K562 (cell line): ENCODE measurements at regions not wholly inside any gene's neighbourhood (a gene's known extent, or its start where the extent isn't known, plus 50 kb on each side); places are given as distances from the start of the nearest gene placed in this dataset.

ENCODE experiments used
- ATAC-seq: fragments of 200-7000 bp; cut with Tn5 transposase; 3 replicates; pipeline ENCODE4 v1.9.1; 2020; ENCODE audit warnings: moderate library complexity
- BruUV-seq: library from RNA; stranded (reverse); fragments of 400-500 nt; replicated peaks from 2 replicates; lab custom pipeline; 2021; lab: Mats Ljungman, UMichigan
- CTCF ChIA-PET: fragments of 300-600 bp; formaldehyde crosslinking; extraction: SDS; loops from one replicate; lab custom pipeline; 2021; ENCODE audit warnings: low intra/inter-chr PET ratio; lab: Yijun Ruan, JAX
- POLR2A ChIA-PET: fragments of 300-600, 350-650 bp; sonication (Branson Sonifier 250); formaldehyde crosslinking; extraction: SDS; loops from one replicate; lab custom pipeline; 2021; ENCODE audit warnings: antibody characterized with exemption, inconsistent platforms; lab: Yijun Ruan, JAX
- DNase-seq, 4 experiments: peaks; one replicate each; pipeline versions ENCODE4 v3.0.0 to v3.0.0-alpha.2; 2011 to 2018; ENCODE audit warnings: low spot score in 3 of 4, mixed read lengths in 3 of 4; ENCODE audit errors: extremely low read depth in 1 of 4
- FAIRE-seq: peaks from 2 replicates; lab custom pipeline; 2011; peaks lifted over from hg19 to GRCh38; lab: Jason Lieb, UNC
- H2AFZ ChIP-seq: 2 replicates; pipeline ENCODE4 v1.6.0; 2011; ENCODE audit warnings: low read depth, low read length, control low read depth, inconsistent platforms
- H3K27ac ChIP-seq: fragments of 200-600 bp; 3 replicates; pipeline ENCODE4 v1.8.0; 2011; ENCODE audit warnings: low read depth, mild to moderate bottlenecking, control low read depth, inconsistent platforms, low read length, moderate library complexity, mixed read lengths; ENCODE audit errors: extremely low read depth
- H3K27me3 ChIP-seq, 2 experiments: fragments of 300-600 bp in 1 of 2; 2 replicates in 1 of 2; 3 replicates in 1 of 2; pipeline versions ENCODE4 v1.6.0 to v1.8.0; 2011; ENCODE audit warnings: inconsistent platforms in 2 of 2, low read length in 2 of 2, mild to moderate bottlenecking in 1 of 2, mixed read lengths in 1 of 2, moderate library complexity in 1 of 2; ENCODE audit not compliant: control insufficient read depth in 2 of 2, insufficient read depth in 2 of 2
- H3K36me3 ChIP-seq: fragments of 300-600 bp; 3 replicates; pipeline ENCODE4 v1.8.0; 2011; ENCODE audit warnings: mild to moderate bottlenecking, low read length, inconsistent platforms; ENCODE audit not compliant: control insufficient read depth, insufficient read depth
- H3K4me1 ChIP-seq, 2 experiments: fragments of 200-600 bp in 1 of 2; replicated peaks in 1 of 2; 2 replicates in 1 of 2; 3 replicates in 1 of 2; pipeline versions ENCODE4 v1.5.1 to v1.8.0; 2011; ENCODE audit warnings: inconsistent platforms in 2 of 2, low read length in 2 of 2, mild to moderate bottlenecking in 1 of 2, mixed read lengths in 1 of 2, moderate library complexity in 1 of 2; ENCODE audit not compliant: control insufficient read depth in 2 of 2, insufficient read depth in 2 of 2
- H3K4me2 ChIP-seq: 2 replicates; pipeline ENCODE4 v1.6.1; 2011; ENCODE audit warnings: low read length, control low read depth, inconsistent platforms, mixed read lengths; ENCODE audit not compliant: insufficient read depth
- H3K4me3 ChIP-seq: fragments of 200-600 bp; sonication (generic), shearing (Covaris generic); 2 replicates; pipeline ENCODE4 v1.5.1; 2016; ENCODE audit warnings: control low read depth, inconsistent platforms
- H3K79me2 ChIP-seq: fragments of 200-600 bp; 3 replicates; pipeline ENCODE4 v1.8.0; 2011; ENCODE audit warnings: low read length, inconsistent platforms; ENCODE audit not compliant: control insufficient read depth, insufficient read depth
- H3K9ac ChIP-seq, 2 experiments: 2 replicates each; pipeline versions ENCODE4 v1.6.0 to v1.6.1; 2011; ENCODE audit warnings: low read depth in 2 of 2, low read length in 2 of 2, control low read depth in 1 of 2, inconsistent platforms in 1 of 2, mild to moderate bottlenecking in 1 of 2, mixed read lengths in 1 of 2; ENCODE audit not compliant: insufficient read depth in 1 of 2
- H3K9me1 ChIP-seq: one replicate; pipeline ENCODE4 v1.6.0; 2011; ENCODE audit warnings: inconsistent platforms, mild to moderate bottlenecking, low read length, moderate library complexity; ENCODE audit not compliant: control insufficient read depth, insufficient read depth
- H3K9me3 ChIP-seq: replicated peaks from 2 replicates; pipeline ENCODE4 v1.5.1; 2011; ENCODE audit warnings: low read depth, low read length, inconsistent platforms; ENCODE audit not compliant: control insufficient read depth, insufficient read depth
- H4K20me1 ChIP-seq: replicated peaks from 2 replicates; pipeline ENCODE4 v1.6.1; 2011; ENCODE audit warnings: low read length, inconsistent platforms, mixed read lengths; ENCODE audit not compliant: control insufficient read depth, insufficient read depth
- CCNT2 ChIP-seq: IDR thresholded peaks from 2 replicates; pipeline ENCODE4 v1.6.1; 2011; ENCODE audit warnings: borderline replicate concordance, low read depth, mild to moderate bottlenecking, moderate library complexity, mixed read lengths, low read length; ENCODE audit not compliant: insufficient read length; ENCODE audit errors: extremely low read depth
- CEBPG ChIP-seq, 3 experiments: fragments of 200-800 bp in 1 of 3; sonication (Bioruptor generic) in 1 of 3; sonication (generic) in 1 of 3; formaldehyde crosslinking in 1 of 3; IDR thresholded peaks in 2 of 3; conservative IDR thresholded peaks in 1 of 3; 2 replicates each; pipeline versions ENCODE4 v1.6.1 to v1.8.0; 2016 to 2022; ENCODE audit warnings: missing compliant biosample characterization in 2 of 3, missing genetic modification characterization in 2 of 3, mild to moderate bottlenecking in 1 of 3, missing genetic modification reagents in 1 of 3
- GTF2B ChIP-seq: IDR thresholded peaks from 2 replicates; pipeline ENCODE4 v1.6.1; 2011; ENCODE audit not compliant: insufficient read length; ENCODE audit errors: extremely low read depth
- MEF2A ChIP-seq: IDR thresholded peaks from 2 replicates; pipeline ENCODE4 v1.6.1; 2011; ENCODE audit warnings: low read depth, mild to moderate bottlenecking, low read length, moderate library complexity; ENCODE audit not compliant: control insufficient read depth
- MLLT1 ChIP-seq, 2 experiments: fragments of 450-650 bp; IDR thresholded peaks; 2 replicates each; pipeline ENCODE4 v1.6.1; 2016
- NR2F6 ChIP-seq: fragments of 450-650 bp; formaldehyde crosslinking; IDR thresholded peaks from 2 replicates; pipeline ENCODE4 v1.4.0; 2020; ENCODE audit warnings: mild to moderate bottlenecking
- RBM22 ChIP-seq: fragments of 200-400 bp; formaldehyde crosslinking; IDR thresholded peaks from 2 replicates; pipeline ENCODE4 v1.6.1; 2018; ENCODE audit warnings: low read length, low read depth; ENCODE audit not compliant: poor library complexity, severe bottlenecking
- RBM34 ChIP-seq: fragments of 200-400 bp; formaldehyde crosslinking; IDR thresholded peaks from 2 replicates; pipeline ENCODE4 v1.6.1; 2018; ENCODE audit warnings: low read length, borderline replicate concordance; ENCODE audit not compliant: insufficient read depth
- SMARCC2 ChIP-seq: fragments of 450-650 bp; IDR thresholded peaks from 2 replicates; pipeline ENCODE4 v1.6.1; 2017; ENCODE audit warnings: antibody characterized with exemption, moderate library complexity, mild to moderate bottlenecking, low read depth
- SMC3 ChIP-seq: conservative IDR thresholded peaks from 2 replicates; pipeline ENCODE4 v1.6.1; 2011; ENCODE audit warnings: low read depth, low read length, improper control_type of control experiment; ENCODE audit not compliant: insufficient read depth
- TAF9B ChIP-seq: fragments of 450-650 bp; IDR thresholded peaks from 2 replicates; pipeline ENCODE4 v1.6.1; 2018; ENCODE audit warnings: mild to moderate bottlenecking; ENCODE audit not compliant: partially characterized antibody
- TCFL5 ChIP-seq: fragments of 250-450 bp; sonication (Bioruptor Pico); conservative IDR thresholded peaks from 2 replicates; pipeline ENCODE4 v1.6.1; 2021; ENCODE audit warnings: mild to moderate bottlenecking, moderate library complexity, matching md5 sums
- THAP12 ChIP-seq: fragments of 250-450 bp; sonication (Bioruptor Pico); IDR thresholded peaks from 2 replicates; pipeline ENCODE4 v1.9.0; 2021; ENCODE audit warnings: mild to moderate bottlenecking, inconsistent platforms
- ZBTB8A ChIP-seq: fragments of 450-650 bp; IDR thresholded peaks from 2 replicates; pipeline ENCODE4 v1.6.1; 2018; ENCODE audit warnings: mild to moderate bottlenecking, moderate library complexity; ENCODE audit not compliant: partially characterized antibody
- ZEB2 ChIP-seq: fragments of 450-650 bp; IDR thresholded peaks from 2 replicates; pipeline ENCODE4 v1.6.1; 2016
- ZNF444 ChIP-seq: fragments of 250-450 bp; sonication (Bioruptor Pico); IDR thresholded peaks from 2 replicates; pipeline ENCODE4 v1.4.0; 2020; ENCODE audit warnings: mild to moderate bottlenecking, moderate library complexity
- ZNF511 ChIP-seq: sonication (generic); formaldehyde crosslinking; IDR thresholded peaks from 2 replicates; pipeline ENCODE4 v1.8.0; 2022; ENCODE audit warnings: mild to moderate bottlenecking, missing genetic modification reagents
- ZNF584 ChIP-seq: fragments of 200-800 bp; sonication (Bioruptor generic); IDR thresholded peaks from 2 replicates; pipeline ENCODE4 v1.6.1; 2016; ENCODE audit warnings: low read depth, mild to moderate bottlenecking, missing genetic modification characterization, missing compliant biosample characterization
- WGBS: fragments of 100-300 bp; shearing (Covaris generic); methylation state at CpG from one replicate; pipeline ENCODE4 v1.1.6; 2016; ENCODE audit warnings: low coverage, mixed read lengths; ENCODE audit not compliant: insufficient coverage; ENCODE audit errors: missing lambda C conversion rate; 5-methylcytosine and 5-hydroxymethylcytosine counted together
- in situ Hi-C: fragments of 300-500 bp; cut with MboI; formaldehyde crosslinking; loops from 4 replicates; pipeline ENCODE4 v1.15.0; 2018; ENCODE audit warnings: inconsistent platforms, mixed read lengths
- intact Hi-C: fragments of 100-400 bp; cut with micrococcal nuclease; formaldehyde crosslinking; loops from 2 replicates; pipeline ENCODE4 v1.14.2; 2022

- POLR2A ChIA-PET: no interaction called here
- BruUV-seq: no TSS peak
- CTCF ChIA-PET: no interaction called here
- Histone ChIP-seq H3K79me2 (no peaks in the 10 kb centered on the region), H3K9ac (no peak overlapping the region), H3K36me3 (no peaks in the 10 kb centered on the region), H3K27me3 (no peaks in the 10 kb centered on the region), H3K4me1 (no peaks in the 10 kb centered on the region), H3K4me3 (no peak overlapping the region), H3K4me2 (no peak overlapping the region), H3K27ac (no peak overlapping the region), H4K20me1 (no peaks in the 10 kb centered on the region), H2AFZ (no peak overlapping the region), H3K9me3 (no peaks in the 10 kb centered on the region; the same call in 1 of the 2 replicates), H3K9me1 (no peaks in the 10 kb centered on the region)
- TF ChIP-seq MEF2A (no peak), SMARCC2 (no peak), ZBTB8A (no peak), RBM22 (no peak), ZNF444 (CRISPR knock-in tag) (no peak), TCFL5 (CRISPR knock-in tag) (no peak), ZNF511 (CRISPR knock-in tag) (no peak), NR2F6 (no peak), ZEB2 (no peak), CEBPG (CRISPR knock-in tag; IDR thresholded peaks at IDR 0.05) (no peak), CEBPG (tag; conservative IDR thresholded peaks at IDR 0.05 in 1 of 2, IDR thresholded peaks at IDR 0.05 in 1 of 2) (no peak), RBM34 (no peak), SMC3 (no peak), THAP12 (CRISPR knock-in tag) (no peak), TAF9B (no peak), ZNF584 (CRISPR knock-in tag) (no peak), GTF2B (no peak), CCNT2 (no peak), MLLT1 (IDR thresholded peaks at IDR 0.05) (no peak)
- intact Hi-C loops (no loop called here), in situ Hi-C loops (no loop called here)
- ATAC-seq (no peak), DNase-seq (no peak), FAIRE-seq (no peak)
- WGBS: 0% methylated on average over 2 of the region's 2 CpGs
Measured at GRCh38 chr4:156374069-156374468, 420.4 kb upstream of the CTSO start.
